ENCODE measurements at regions not wholly inside any gene's neighbourhood (a gene's known extent, or its start where the extent isn't known, plus 50 kb on each side); places are given as distances from the start of the nearest gene placed in this dataset.

- Histone ChIP-seq H3K36me3 (ENCODE audit: control insufficient read depth in 2 of 2, insufficient read depth in 2 of 2, low read length in 1 of 2) (no peaks in the 10 kb centered on the region), H4K20me1 (ENCODE audit: control insufficient read depth, insufficient read depth) (no peaks in the 10 kb centered on the region), H3K27ac (ENCODE audit: control insufficient read depth, insufficient read depth) (no peak overlapping the region), H3K4me1 (ENCODE audit: control insufficient read depth, insufficient read depth, low read length) (no peaks in the 10 kb centered on the region), H3K9me3 (replicated peaks; ENCODE audit: control insufficient read depth, insufficient read depth, low read length) (no peaks in the 10 kb centered on the region), H3K4me2 (ENCODE audit: control insufficient read depth, insufficient read depth) (no peak overlapping the region), H3K9ac (ENCODE audit: control insufficient read depth, insufficient read depth, low read length) (no peak overlapping the region), H2AFZ (ENCODE audit: control insufficient read depth, low read depth, low read length) (no peak overlapping the region), H3K79me2 (ENCODE audit: control insufficient read depth, insufficient read depth, low read length) (no peaks in the 10 kb centered on the region), H3K4me3 (no peak overlapping the region), H3K27me3 (replicated peaks in 1 of 2; ENCODE audit: control insufficient read depth in 2 of 2, insufficient read depth in 2 of 2, low read length in 1 of 2) (no peaks in the 10 kb centered on the region)
- SMC1A ChIA-PET (ENCODE audit: uncharacterized antibody, unreplicated experiment) = no interaction called here
- no peak for TF ChIP-seq ZBTB4 (CRISPR knock-in tag; IDR thresholded peaks at IDR 0.05)
- TF ChIP-seq KAT2A (conservative IDR thresholded peaks at IDR 0.05; ENCODE audit: control insufficient read depth, low read depth, low read length) = no peak
- TF ChIP-seq IRF4 (IDR thresholded peaks at IDR 0.05; ENCODE audit: low read depth, low read length) = no peak
- no peak for TF ChIP-seq POU2F2 (IDR thresholded peaks at IDR 0.05; ENCODE audit: borderline replicate concordance, low read depth, low read length)
- no peak for TF ChIP-seq SMAD1 (IDR thresholded peaks at IDR 0.05; ENCODE audit: low read depth, partially characterized antibody)
- no peak for TF ChIP-seq NFIC (IDR thresholded peaks at IDR 0.05; ENCODE audit: low read depth, low read length)
- TF ChIP-seq CHD4 (IDR thresholded peaks at IDR 0.05) = no peak
- TF ChIP-seq ZNF622 (IDR thresholded peaks at IDR 0.05) = no peak
- TF ChIP-seq SUPT20H (IDR thresholded peaks at IDR 0.05; ENCODE audit: borderline replicate concordance, control insufficient read depth, low read depth, low read length) = no peak
- no peak for TF ChIP-seq TCF7 (IDR thresholded peaks at IDR 0.05; ENCODE audit: borderline replicate concordance)
- TF ChIP-seq MYC (IDR thresholded peaks at IDR 0.05; ENCODE audit: insufficient read depth, insufficient read length, insufficient replicate concordance, low read length, severe bottlenecking) = no peak
- CTCF ChIA-PET = no interaction called here
- ATAC-seq (no peak), DNase-seq (ENCODE audit: low read depth, low spot score) (no peak), FAIRE-seq (no peak)
- in situ Hi-C loops (cut with MboI) = no loop called here
- intact Hi-C loops (cut with micrococcal nuclease; ENCODE audit: unreplicated experiment) = no loop called here
- RAD21 ChIA-PET (ENCODE audit: unreplicated experiment) = no interaction called here
- 0% methylated on average over 2 of the region's 2 CpGs for WGBS (ENCODE audit: insufficient coverage, insufficient replicate concordance, low lambda C conversion rate, missing lambda C conversion rate)
- POLR2A ChIA-PET = no interaction called here
- no TSS peak for BruUV-seq (replicated peaks)
These were observed 315.8 kb upstream of the CDIN1 start for GRCh38 chr15:36263666-36264065.

Data from GM12878 (cell line).